Fibroblast of peridontal ligament (primary cell): ENCODE measurements at regions not wholly inside any gene's neighbourhood (a gene's known extent, or its start where the extent isn't known, plus 50 kb on each side); places are given as distances from the start of the nearest gene placed in this dataset.

Experiments used
- DNase-seq: peaks from one replicate; pipeline ENCODE4 v3.0.0-alpha.2; 2010; ENCODE audit errors: extremely low read depth

DNA sequence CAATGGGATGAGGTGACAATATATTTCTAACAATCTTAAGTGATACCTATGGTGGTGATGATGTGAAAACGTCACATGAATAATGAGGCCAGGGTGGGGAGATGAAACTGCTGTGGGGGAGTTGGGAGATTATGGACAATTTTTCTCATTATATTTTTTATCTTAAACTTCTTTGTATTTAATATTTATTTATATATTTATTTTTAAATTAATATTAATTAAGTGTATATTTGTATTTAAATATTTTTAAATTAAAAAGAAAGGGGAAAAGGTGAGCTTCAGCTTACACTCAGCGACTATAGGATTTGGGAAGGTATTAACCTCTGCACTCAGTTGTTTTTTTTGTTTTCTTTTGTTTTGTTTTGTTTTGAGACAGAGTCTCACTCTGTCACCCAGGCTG, 158.7 kb downstream of the PSMG1 start:
- no peak for DNase-seq

DNA sequence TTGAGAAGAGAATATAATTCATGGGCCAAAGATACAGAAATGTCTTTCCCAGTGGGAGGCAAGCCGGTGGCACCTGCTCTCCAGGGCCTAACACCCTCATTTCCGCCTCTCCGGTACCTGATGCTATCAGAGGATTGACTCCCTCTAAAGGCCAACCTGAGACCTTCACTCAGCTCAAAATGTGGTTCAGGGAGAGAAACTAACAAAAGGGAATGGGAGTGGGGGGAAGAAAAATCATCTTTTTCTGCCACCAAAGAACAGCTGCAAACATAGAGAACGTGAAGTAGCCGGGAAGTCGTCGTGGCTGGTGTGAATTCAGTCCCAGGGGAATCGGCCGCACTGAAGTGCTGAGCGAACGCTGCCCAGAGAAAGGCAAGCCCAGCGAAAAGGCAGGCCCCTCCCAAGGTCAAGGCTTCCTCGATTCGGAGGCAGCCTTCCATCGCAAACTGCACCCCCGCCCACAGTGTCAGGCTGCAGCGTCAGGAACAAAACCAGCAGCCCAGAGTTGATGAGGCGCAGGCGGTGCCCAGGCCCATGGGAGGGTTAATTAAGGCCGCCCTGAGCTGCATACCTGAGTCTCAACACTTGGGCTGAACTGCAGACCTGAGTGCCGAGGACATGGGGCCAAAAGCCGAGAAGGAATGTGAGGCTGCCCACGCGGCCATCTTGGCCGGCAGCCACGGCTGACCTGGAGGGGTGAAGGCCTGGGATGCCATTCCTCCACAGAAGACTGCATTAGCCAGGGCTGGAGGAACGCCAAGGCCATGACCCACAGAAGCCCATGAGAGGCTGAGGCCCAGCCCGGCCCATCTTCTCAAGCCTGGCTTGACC, 160.2 kb downstream of the PSMG1 start:
- no peak for DNase-seq

DNA sequence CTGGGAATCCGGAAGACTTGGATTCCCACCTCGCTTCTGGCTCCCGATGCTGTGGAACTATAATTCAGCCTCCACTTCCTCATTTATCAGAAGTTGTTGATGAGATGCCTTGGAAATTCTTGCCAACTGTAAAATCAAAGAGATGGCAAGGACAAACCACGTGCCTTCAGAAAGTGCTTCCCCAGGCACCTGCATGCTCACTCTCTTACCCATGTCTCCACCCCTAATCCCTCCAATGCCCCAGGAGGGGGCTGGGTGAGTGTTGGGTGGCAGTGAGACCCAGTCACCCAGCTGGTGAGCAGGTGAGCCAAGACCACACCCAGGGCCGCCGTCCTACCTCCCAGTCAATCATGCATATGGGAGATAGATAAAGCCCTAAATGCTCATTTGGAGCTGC, 160.8 kb downstream of the PSMG1 start:
- no peak for DNase-seq

DNA sequence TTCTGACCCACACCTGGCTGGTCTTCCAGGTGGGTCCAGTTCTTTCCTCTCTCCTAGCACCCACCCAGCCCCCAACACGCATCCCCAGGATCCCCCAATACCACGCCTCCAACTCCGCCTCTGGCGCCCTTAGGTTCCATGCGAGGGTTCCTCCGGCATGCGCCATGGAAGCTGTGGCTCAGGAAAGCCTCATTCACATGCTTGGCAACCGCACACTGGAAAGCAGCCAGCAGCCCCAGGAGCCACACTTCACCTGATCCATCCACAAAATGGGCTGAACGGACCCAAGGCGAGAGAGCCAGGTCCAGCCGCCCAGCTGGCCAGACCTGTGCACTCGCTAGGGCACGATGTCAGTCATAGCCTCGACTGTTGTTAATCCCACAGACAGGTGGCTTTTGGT, 161.2 kb downstream of the PSMG1 start:
- no peak for DNase-seq

DNA sequence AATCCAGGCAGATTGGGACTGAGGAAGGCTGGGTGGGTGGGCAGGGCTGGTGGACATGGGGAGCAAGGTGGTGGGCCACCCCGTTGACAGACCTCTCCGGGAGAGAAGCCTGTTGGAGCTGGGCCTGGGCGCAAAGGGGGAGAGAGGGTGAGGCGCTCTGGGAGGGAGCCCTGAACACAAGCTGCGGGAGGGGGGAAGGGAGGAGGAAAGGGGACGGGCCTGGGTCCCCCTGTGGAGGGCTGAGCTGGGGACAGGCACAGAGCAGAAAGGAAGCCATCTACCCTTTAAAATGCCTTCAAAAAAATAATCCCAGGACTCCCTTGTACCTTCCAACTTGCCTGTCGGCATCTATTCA, 161.8 kb downstream of the PSMG1 start:
- no peak for DNase-seq

GRCh38 chr21:39020751-39021477, 162.3 kb downstream of the PSMG1 start:
- DNase-seq = no peak

DNA sequence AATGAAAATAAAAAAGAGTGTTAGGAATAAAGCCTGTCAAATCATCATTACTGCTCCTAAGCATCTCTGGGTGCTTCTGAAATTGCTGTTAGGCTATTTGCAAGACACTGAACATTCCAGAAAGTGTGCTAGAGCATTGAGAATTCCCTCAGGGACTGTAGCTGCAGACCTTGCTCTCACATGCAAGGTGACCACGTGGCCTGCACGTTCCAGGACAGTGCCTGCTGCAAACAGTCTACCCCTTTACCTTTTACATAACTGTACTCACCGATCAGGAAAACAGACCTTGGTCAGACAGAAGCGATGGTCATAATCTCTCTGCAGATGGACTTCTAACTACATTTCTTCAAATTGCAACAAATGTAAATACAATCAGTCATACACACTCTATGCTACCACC, 164.5 kb downstream of the PSMG1 start:
- no peak for DNase-seq

GRCh38 chr21:39016740-39017315, 166.4 kb downstream of the PSMG1 start:
- peak; percentile 25 for DNase-seq

DNA sequence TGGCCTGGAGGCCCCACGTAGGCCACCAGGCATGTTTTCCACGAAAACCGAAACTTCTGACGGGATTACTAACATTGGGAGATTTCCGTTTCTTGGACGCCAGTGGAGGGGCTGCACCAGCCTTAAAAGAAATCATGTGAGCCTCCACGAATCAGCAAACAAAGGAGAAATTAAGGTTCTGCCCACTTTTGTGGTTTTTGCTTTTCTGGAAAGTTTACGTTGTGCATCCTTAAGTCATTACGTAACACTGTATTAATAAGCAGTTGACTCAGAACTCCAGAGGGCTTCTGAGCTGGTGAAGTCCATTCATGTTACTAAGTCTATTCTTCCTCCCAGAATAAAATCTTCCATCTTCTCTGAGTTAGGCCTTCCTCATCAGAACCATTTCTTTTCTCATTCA, 168.5 kb downstream of the PSMG1 start:
- DNase-seq = peak; percentile 99

DNA sequence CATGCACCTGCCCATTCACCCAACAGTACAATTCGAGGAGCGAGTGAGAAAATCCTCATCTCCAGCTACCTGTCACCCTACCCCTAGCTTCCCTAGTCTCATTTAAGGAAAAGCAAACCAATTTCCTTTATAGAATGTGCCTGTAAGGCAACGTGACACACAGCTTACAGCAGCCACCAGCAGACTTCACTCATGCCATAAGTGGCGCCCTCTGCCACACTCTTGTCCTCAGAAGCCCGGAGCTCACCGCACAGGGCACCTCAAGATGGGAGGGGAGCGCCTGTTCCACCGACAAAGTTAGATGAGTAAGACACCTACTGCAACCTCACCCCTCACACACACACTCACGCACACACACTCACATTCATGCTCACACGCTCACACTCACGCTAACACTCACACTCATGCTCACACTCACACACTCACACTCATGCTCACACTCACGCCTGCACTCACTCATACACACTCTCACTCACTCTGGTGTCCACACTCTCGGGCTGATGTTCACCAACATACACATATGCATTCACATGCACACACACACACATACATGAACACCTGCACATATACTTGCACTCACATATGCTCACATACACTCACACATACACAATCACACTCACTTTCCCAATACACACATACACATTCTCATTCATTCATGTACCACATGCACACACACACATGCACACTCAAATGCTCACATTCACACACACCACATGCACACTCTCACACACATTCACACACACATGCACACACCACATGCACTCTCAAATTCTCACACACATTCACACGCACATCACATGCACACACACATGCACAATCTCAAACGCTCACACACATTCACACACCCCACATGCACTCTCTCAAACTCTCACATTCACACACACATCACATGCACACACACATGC, 170.7 kb downstream of the PSMG1 start:
- DNase-seq = no peak

DNA sequence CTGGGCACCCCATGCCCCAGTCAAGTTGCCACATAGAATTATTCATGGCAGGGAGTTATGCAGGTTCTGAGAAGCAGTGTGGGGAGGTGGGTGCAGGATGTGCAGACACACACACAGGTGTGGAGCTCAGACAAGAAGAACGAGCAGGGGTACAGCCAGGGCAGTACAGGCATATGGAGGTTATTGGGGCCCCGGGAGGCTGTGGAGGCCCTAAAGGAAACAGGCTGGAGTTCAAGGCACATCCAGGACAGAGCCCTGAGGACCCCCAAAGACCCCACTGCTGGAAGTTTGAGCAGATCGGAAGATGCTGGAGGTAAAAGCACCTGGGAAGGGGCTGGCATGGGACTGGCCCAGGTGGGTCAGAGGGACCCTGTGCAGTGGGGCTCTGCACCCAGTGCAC, 171.3 kb downstream of the PSMG1 start:
- DNase-seq = no peak

DNA sequence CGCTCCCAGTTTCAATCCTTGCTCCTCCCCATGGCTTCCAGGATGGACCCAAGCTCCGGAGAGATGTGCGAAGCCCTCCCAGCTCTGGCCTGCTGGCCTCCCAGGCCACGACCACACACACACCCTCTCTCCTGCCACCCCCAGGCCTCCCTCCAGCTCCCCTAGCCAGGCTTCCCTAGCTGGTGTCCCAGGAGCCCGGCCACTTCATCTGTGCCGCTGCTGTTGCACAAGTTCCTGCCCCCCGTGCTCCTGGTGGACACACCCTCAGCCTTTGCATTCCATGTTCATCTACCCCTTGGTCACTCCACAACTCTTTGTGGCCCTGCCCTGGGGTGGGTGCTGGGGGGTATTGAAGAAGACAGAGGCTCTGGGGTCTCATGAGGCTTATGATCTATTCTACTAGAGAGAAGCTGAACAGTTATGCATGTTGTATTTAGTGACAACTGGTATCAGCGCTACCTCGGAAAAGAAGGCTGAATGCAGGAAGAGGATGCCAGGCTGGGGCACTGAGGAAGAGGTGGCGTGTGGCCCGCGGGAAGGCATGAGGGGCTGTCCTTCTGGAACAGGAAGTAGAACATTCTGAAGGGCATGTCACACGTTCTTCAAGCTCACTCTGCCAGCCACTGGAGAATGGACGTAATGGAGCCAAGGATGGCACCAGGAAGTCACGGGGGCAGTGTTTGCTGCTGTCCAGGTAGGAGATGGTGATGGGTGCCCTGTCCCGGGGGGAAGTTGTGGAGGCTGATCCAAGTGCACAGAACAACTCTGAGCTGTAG, 172.4 kb downstream of the PSMG1 start:
- no peak for DNase-seq

GRCh38 chr21:39009587-39010225, 173.5 kb downstream of the PSMG1 start:
- DNase-seq = no peak

DNA sequence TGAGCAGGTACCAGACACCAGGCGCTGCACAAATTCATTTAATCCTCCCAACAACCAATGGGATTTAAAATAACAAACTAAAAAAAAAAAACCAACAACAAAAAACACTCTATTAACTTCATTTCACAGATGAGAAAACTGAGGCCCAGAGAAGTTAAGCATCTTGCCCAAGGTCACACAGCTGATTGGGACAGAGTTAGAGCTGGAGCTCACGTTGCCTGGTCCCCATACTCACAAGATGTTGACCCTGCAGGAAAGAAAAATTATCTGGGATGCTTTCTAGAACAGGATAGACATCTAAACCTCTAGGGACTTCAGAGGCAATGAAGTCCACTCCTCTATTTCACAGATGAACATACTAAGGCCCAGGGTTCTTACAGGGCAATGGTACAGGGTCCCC, 175.3 kb downstream of the PSMG1 start:
- DNase-seq = no peak

GRCh38 chr21:39007532-39007931, 175.7 kb downstream of the PSMG1 start:
- no peak for DNase-seq

GRCh38 chr21:39006571-39007311, 176.5 kb downstream of the PSMG1 start:
- DNase-seq = no peak

DNA sequence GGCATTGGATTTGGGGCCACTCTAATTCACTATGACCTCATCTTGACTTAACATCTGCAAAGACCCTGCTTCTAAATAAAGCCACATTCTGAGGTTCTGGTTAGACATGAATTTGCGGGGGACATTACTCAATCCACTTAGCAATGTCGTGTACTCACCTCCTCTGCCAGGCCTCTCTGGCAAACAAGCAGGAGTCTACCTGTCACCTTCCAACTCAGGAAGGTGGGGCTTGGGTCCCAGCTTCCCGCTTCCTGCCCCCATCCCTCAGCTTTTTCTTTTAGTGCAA, 177.8 kb downstream of the PSMG1 start:
- no peak for DNase-seq

- DNase-seq = no peak
These were observed 178.4 kb downstream of the PSMG1 start for GRCh38 chr21:39004634-39005501.

DNA sequence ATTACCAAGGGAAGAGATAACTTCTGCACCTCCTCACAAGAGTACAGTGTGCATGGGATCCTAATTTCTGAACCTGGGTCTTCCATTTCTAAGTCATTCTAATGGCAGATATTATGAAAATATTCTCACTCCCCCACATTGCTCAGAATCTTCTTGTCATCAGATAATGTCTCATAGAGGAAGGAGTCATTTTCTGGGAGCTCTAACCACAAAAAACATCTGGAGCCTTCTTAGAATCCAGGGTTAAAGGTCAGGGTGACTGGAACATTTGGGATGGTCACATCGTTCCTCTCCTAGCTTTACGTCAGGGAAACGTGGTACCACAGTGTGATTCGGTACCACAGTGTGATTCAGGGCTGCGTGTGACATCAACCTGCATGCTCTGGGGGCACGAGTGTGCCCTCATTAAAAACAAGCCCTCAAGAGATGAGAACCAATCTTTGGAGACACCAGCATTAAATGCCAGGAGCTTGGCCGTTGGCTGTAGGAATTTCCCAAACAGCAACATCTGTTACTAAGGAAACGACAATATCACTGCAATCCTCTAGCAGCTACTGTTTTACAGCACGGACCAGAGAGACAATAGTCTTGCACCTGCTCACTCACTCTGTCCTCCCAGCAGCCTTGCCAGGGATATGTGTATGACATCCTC, 179.1 kb downstream of the PSMG1 start:
- DNase-seq = peak; percentile 46
